Left ventricle myocardium superior (tissue), 1 donor: ENCODE measurements at regions not wholly inside any gene's neighbourhood (a gene's known extent, or its start where the extent isn't known, plus 50 kb on each side); places are given as distances from the start of the nearest gene placed in this dataset.
"Not testable (repeated sequence)": the region's sequence is repeated elsewhere in the genome, so short reads cannot be mapped to it uniquely, and the experiment has no call there.

ENCODE experiments used
- ATAC-seq: fragments of 200-7000 bp; cut with Tn5 transposase; one replicate; pipeline ENCODE4 v1.9.1; 2020; ENCODE audit warnings: mild to moderate bottlenecking, moderate library complexity
- DNase-seq: peaks from one replicate; pipeline ENCODE4 v3.0.0-alpha.2; 2020
- intact Hi-C: fragments of 100-400 bp; cut with micrococcal nuclease; formaldehyde crosslinking; loops from one replicate; pipeline ENCODE4 v1.11.0; 2022
- donor health status: DM: no; HTN: yes; CAD: no; lungs with severe emphysema.

GRCh38 chr2:187208199-187208785 lies 239.8 kb downstream of the CALCRL start:
- ATAC-seq (no peak), DNase-seq (no peak)
- intact Hi-C loops, result no loop called here

- ATAC-seq (no peak), DNase-seq (no peak)
- intact Hi-C loops, result no loop called here
Observed at GRCh38 chr2:187207126-187207525, 240.9 kb downstream of the CALCRL start.

GRCh38 chr2:187206471-187206870 lies 241.6 kb downstream of the CALCRL start:
- DNase-seq (no peak), ATAC-seq (no peak)
- intact Hi-C loops, result no loop called here

- intact Hi-C loops, result no loop called here
- no peak for DNase-seq
- no peak for ATAC-seq
Observed at GRCh38 chr2:187206071-187206470, 242.0 kb downstream of the CALCRL start.

GRCh38 chr2:187198136-187198535 lies 249.9 kb downstream of the CALCRL start:
- DNase-seq (no peak), ATAC-seq (no peak)
- intact Hi-C loops, result no loop called here

- intact Hi-C loops, result no loop called here
- DNase-seq (no peak), ATAC-seq (no peak)
Observed at GRCh38 chr2:187194049-187194448, 254.0 kb downstream of the CALCRL start.

- DNase-seq, result no peak
- intact Hi-C loops, result no loop called here
- ATAC-seq, result no peak
Observed at GRCh38 chr2:187188783-187189631, 259.0 kb downstream of the CALCRL start.

- ATAC-seq (no peak), DNase-seq (no peak)
- intact Hi-C loops, result no loop called here
Observed at GRCh38 chr2:187187519-187187918, 260.5 kb downstream of the CALCRL start.

GRCh38 chr2:187180529-187180928 lies 267.5 kb downstream of the CALCRL start:
- intact Hi-C loops, result no loop called here
- ATAC-seq, result no peak
- DNase-seq, result no peak

GRCh38 chr2:187178876-187179275 lies 269.2 kb downstream of the CALCRL start:
- DNase-seq, intact Hi-C loops, ATAC-seq: not testable (repeated sequence)

GRCh38 chr2:187177253-187177652 lies 270.8 kb downstream of the CALCRL start:
- intact Hi-C loops, result no loop called here
- ATAC-seq (no peak), DNase-seq (no peak)

- ATAC-seq, result no peak
- DNase-seq, result no peak
- intact Hi-C loops, result no loop called here
Observed at GRCh38 chr2:187174582-187174981, 273.5 kb downstream of the CALCRL start.

- ATAC-seq (no peak), DNase-seq (no peak)
- intact Hi-C loops, result no loop called here
Observed at GRCh38 chr2:187171318-187171717, 276.7 kb downstream of the CALCRL start.

GRCh38 chr2:187169864-187170263 lies 278.2 kb downstream of the CALCRL start:
- intact Hi-C loops, result no loop called here
- DNase-seq (no peak), ATAC-seq (no peak)

- intact Hi-C loops, result no loop called here
- ATAC-seq (no peak), DNase-seq (no peak)
Observed at GRCh38 chr2:187168720-187169713, 279.0 kb downstream of the CALCRL start.

GRCh38 chr2:187167491-187167890 lies 280.6 kb downstream of the CALCRL start:
- intact Hi-C loops, result no loop called here
- no peak for ATAC-seq
- DNase-seq, result no peak

- intact Hi-C loops, result no loop called here
- ATAC-seq (no peak), DNase-seq (no peak)
Observed at GRCh38 chr2:187165936-187166610, 282.0 kb downstream of the CALCRL start.

GRCh38 chr2:187158452-187158851 lies 289.6 kb downstream of the CALCRL start:
- intact Hi-C loops, result no loop called here
- ATAC-seq (peak; percentile 50), DNase-seq (no peak)

GRCh38 chr2:187157046-187157445 lies 291.0 kb downstream of the CALCRL start:
- DNase-seq (no peak), ATAC-seq (no peak)
- intact Hi-C loops, result no loop called here
